Hepatocyte (in vitro differentiated cells): ENCODE measurements at regions not wholly inside any gene's neighbourhood (a gene's known extent, or its start where the extent isn't known, plus 50 kb on each side); places are given as distances from the start of the nearest gene placed in this dataset.
"Not testable (repeated sequence)": the region's sequence is repeated elsewhere in the genome, so short reads cannot be mapped to it uniquely, and the experiment has no call there.

ENCODE experiments used
- DNase-seq: peaks from one replicate; pipeline ENCODE4 v3.0.0-alpha.2; 2016; ENCODE audit warnings: low spot score
- H2AFZ ChIP-seq: fragments of 200-600 bp; sonication (generic); 2 replicates; pipeline ENCODE4 v1.6.0; 2016; ENCODE audit warnings: antibody characterized with exemption, mild to moderate bottlenecking
- H3K27ac ChIP-seq: fragments of 200-600 bp; sonication (generic); 2 replicates; pipeline ENCODE4 v1.5.1; 2016; ENCODE audit warnings: mild to moderate bottlenecking
- H3K27me3 ChIP-seq: fragments of 200-600 bp; sonication (generic); 2 replicates; pipeline ENCODE4 v1.6.1; 2016
- H3K36me3 ChIP-seq: fragments of 200-600 bp; sonication (generic); replicated peaks from 2 replicates; pipeline ENCODE4 v1.5.1; 2016; ENCODE audit warnings: low read depth; ENCODE audit not compliant: insufficient read depth
- H3K4me1 ChIP-seq: fragments of 200-600 bp; sonication (generic); 2 replicates; pipeline ENCODE4 v1.5.1; 2016; ENCODE audit warnings: mild to moderate bottlenecking, moderate library complexity; ENCODE audit not compliant: insufficient read depth
- H3K4me2 ChIP-seq: fragments of 200-600 bp; sonication (generic); 2 replicates; pipeline ENCODE4 v1.6.0; 2016
- H3K4me3 ChIP-seq: fragments of 200-600 bp; sonication (generic); 2 replicates; pipeline ENCODE4 v1.5.1; 2016; ENCODE audit warnings: mild to moderate bottlenecking
- H3K79me2 ChIP-seq: fragments of 200-600 bp; sonication (generic); 2 replicates; pipeline ENCODE4 v1.6.0; 2017; ENCODE audit warnings: mild to moderate bottlenecking
- H3K9me2 ChIP-seq: fragments of 200-600 bp; sonication (generic); replicated peaks from 2 replicates; pipeline ENCODE4 v1.6.0; 2017; ENCODE audit warnings: mild to moderate bottlenecking; ENCODE audit not compliant: insufficient read depth
- H3K9me3 ChIP-seq: fragments of 200-600 bp; sonication (generic); 2 replicates; pipeline ENCODE4 v1.5.1; 2016; ENCODE audit warnings: low read depth, mild to moderate bottlenecking
- H4K20me1 ChIP-seq: fragments of 200-600 bp; sonication (generic); 2 replicates; pipeline ENCODE4 v1.6.0; 2016; ENCODE audit warnings: mild to moderate bottlenecking; ENCODE audit not compliant: insufficient read depth, poor library complexity, severe bottlenecking
- CTCF ChIP-seq: fragments of 200-600 bp; sonication (generic); IDR thresholded peaks from 2 replicates; pipeline ENCODE4 v1.5.1; 2016; ENCODE audit warnings: antibody characterized with exemption, mild to moderate bottlenecking; ENCODE audit not compliant: poor library complexity
- EZH2 ChIP-seq: fragments of 200-600 bp; sonication (generic); IDR thresholded peaks from 2 replicates; pipeline ENCODE4 v1.6.1; 2016; ENCODE audit warnings: antibody characterized with exemption, mild to moderate bottlenecking, borderline replicate concordance
- EZH2phosphoT487 ChIP-seq: fragments of 200-600 bp; sonication (generic); IDR thresholded peaks from one replicate; pipeline ENCODE4 v1.6.1; 2018; ENCODE audit warnings: antibody characterized with exemption, mild to moderate bottlenecking, low read depth, moderate library complexity; ENCODE audit not compliant: unreplicated experiment, severe bottlenecking
- WGBS: methylation state at CpG from one replicate; pipeline ENCODE4 v1.1.6; 2016; ENCODE audit warnings: low lambda C conversion rate; ENCODE audit errors: missing lambda C conversion rate; 5-methylcytosine and 5-hydroxymethylcytosine counted together

DNA sequence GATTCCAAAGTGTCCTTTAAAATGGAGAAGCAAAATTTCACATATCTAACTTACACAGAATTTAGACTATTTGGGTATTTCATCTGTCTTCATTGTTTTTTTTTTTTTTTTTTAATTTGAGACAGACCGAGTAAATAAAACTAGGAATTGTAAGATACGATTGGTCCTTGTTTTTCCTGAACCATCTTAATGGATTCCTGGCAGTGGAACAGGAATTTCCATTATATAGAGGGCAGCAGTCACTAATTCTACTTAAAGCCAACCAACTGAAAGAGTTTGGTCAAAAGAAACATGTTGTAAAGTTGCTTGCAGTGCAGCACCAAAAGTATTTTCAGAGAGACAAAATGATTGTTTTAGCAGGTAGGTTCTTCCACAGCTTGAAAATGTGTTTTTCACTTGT lies 72.5 kb upstream of the HGF start:
- no peak overlapping the region for H3K4me3 ChIP-seq
- H3K79me2 ChIP-seq, result no peaks in the 10 kb centered on the region
- 67% methylated on average over 2 of the region's 2 CpGs for WGBS
- H3K9me2 ChIP-seq, result no peaks in the 10 kb centered on the region
- H2AFZ ChIP-seq, result no peak overlapping the region
- peak; percentile 11 for DNase-seq
- no peak overlapping the region for H3K27ac ChIP-seq
- H3K27me3 ChIP-seq, result no peaks in the 10 kb centered on the region
- no peaks in the 10 kb centered on the region for H4K20me1 ChIP-seq
- H3K4me1 ChIP-seq, result no peaks in the 10 kb centered on the region
- no peak for TF ChIP-seq EZH2phosphoT487
- TF ChIP-seq CTCF, result no peak
- TF ChIP-seq EZH2, result no peak
- H3K4me2 ChIP-seq, result no peak overlapping the region
- H3K36me3 ChIP-seq, result no peaks in the 10 kb centered on the region
- no peaks in the 10 kb centered on the region for H3K9me3 ChIP-seq

- H2AFZ ChIP-seq, result no peak overlapping the region
- H3K27me3 ChIP-seq, result no peaks in the 10 kb centered on the region
- H3K27ac ChIP-seq, result no peak overlapping the region
- H3K36me3 ChIP-seq, result no peaks in the 10 kb centered on the region
- no peak for TF ChIP-seq EZH2
- no peak for TF ChIP-seq CTCF
- TF ChIP-seq EZH2phosphoT487, result no peak
- H3K4me1 ChIP-seq, result no peaks in the 10 kb centered on the region
- no peaks in the 10 kb centered on the region for H3K9me3 ChIP-seq
- no peak overlapping the region for H3K4me3 ChIP-seq
- H4K20me1 ChIP-seq, result no peaks in the 10 kb centered on the region
- no peaks in the 10 kb centered on the region for H3K9me2 ChIP-seq
- DNase-seq, result no peak
- 98% methylated on average over 6 of the region's 6 CpGs for WGBS
- H3K79me2 ChIP-seq, result no peaks in the 10 kb centered on the region
- no peak overlapping the region for H3K4me2 ChIP-seq
These were observed 70.0 kb upstream of the HGF start for GRCh38 chr7:81839708-81840369.

- peaks cover 5% of the 10 kb centered on the region for H3K9me3 ChIP-seq
- no peaks in the 10 kb centered on the region for H3K27me3 ChIP-seq
- no peak overlapping the region for H2AFZ ChIP-seq
- no peak overlapping the region for H3K4me3 ChIP-seq
- no peaks in the 10 kb centered on the region for H3K79me2 ChIP-seq
- no peak overlapping the region for H3K4me2 ChIP-seq
- H3K27ac ChIP-seq, result no peak overlapping the region
- no peaks in the 10 kb centered on the region for H3K4me1 ChIP-seq
- H3K36me3 ChIP-seq, result no peaks in the 10 kb centered on the region
- H3K9me2 ChIP-seq, result no peaks in the 10 kb centered on the region
- H4K20me1 ChIP-seq, result no peaks in the 10 kb centered on the region
- TF ChIP-seq EZH2phosphoT487 (no peak), EZH2 (no peak), CTCF (no peak)
- DNase-seq, result no peak
These were observed 63.6 kb upstream of the HGF start for GRCh38 chr7:81833401-81833800.

- DNase-seq, result no peak
- H3K4me2 ChIP-seq, result no peak overlapping the region
- H3K27ac ChIP-seq, result no peak overlapping the region
- H4K20me1 ChIP-seq, result no peaks in the 10 kb centered on the region
- H2AFZ ChIP-seq, result no peak overlapping the region
- no peaks in the 10 kb centered on the region for H3K27me3 ChIP-seq
- H3K79me2 ChIP-seq, result no peaks in the 10 kb centered on the region
- H3K4me3 ChIP-seq, result no peak overlapping the region
- H3K9me3 ChIP-seq, result peaks cover 5% of the 10 kb centered on the region
- TF ChIP-seq CTCF (no peak), EZH2 (no peak), EZH2phosphoT487 (no peak)
- no peaks in the 10 kb centered on the region for H3K4me1 ChIP-seq
- no peaks in the 10 kb centered on the region for H3K9me2 ChIP-seq
- H3K36me3 ChIP-seq, result no peaks in the 10 kb centered on the region
These were observed 62.0 kb upstream of the HGF start for GRCh38 chr7:81831883-81832282.

- H3K9me2 ChIP-seq, DNase-seq, H3K4me2 ChIP-seq, H3K36me3 ChIP-seq, H4K20me1 ChIP-seq, H3K27ac ChIP-seq, H3K79me2 ChIP-seq, H3K27me3 ChIP-seq, H2AFZ ChIP-seq, H3K4me1 ChIP-seq, H3K4me3 ChIP-seq, H3K9me3 ChIP-seq: not testable (repeated sequence)
- WGBS, result 78% methylated on average over 4 of the region's 4 CpGs
These were observed 59.7 kb upstream of the HGF start for GRCh38 chr7:81829511-81829910.
